ENCODE measurements at regions not wholly inside any gene's neighbourhood (a gene's known extent, or its start where the extent isn't known, plus 50 kb on each side); places are given as distances from the start of the nearest gene placed in this dataset.
A peak's percentile ranks its signal among the peaks of the same experiment; 100 is the strongest.

GRCh38 chr12:72102150-72102549 is 163.5 kb downstream of the TPH2 start:
- no peak overlapping the region for H2BK15ac ChIP-seq (ENCODE audit: low read length)
- DNase-seq (ENCODE audit: low read depth in 1 of 2, low spot score in 2 of 2) (peak in 1 of 2 experiments; percentile 13), FAIRE-seq (no peak)
- H2BK12ac ChIP-seq (ENCODE audit: low read depth, low read length): no peak overlapping the region; the same call in 1 of the 2 replicates
- no peaks in the 10 kb centered on the region for H3K79me1 ChIP-seq (ENCODE audit: low read depth, low read length)
- H2AK5ac ChIP-seq (ENCODE audit: low read depth, low read length): no peak overlapping the region
- H2AFZ ChIP-seq (ENCODE audit: low read length): no peak overlapping the region
- no peak overlapping the region for H3K4me3 ChIP-seq (ENCODE audit: extremely low read depth in 1 of 4, insufficient read depth in 2 of 4, low read depth in 3 of 4, low read length in 4 of 4)
- no peaks in the 10 kb centered on the region for H3K36me3 ChIP-seq (ENCODE audit: control insufficient read depth in 2 of 4, insufficient read depth in 4 of 4, low read length in 3 of 4)
- 84% methylated on average over 3 of the region's 3 CpGs; no CpG with 5 or more reads in 1 of the 2 experiments for WGBS, 2 experiments (ENCODE audit: extremely low coverage in 1 of 2, insufficient coverage in 1 of 2, insufficient read length in 1 of 2, insufficient replicate concordance in 2 of 2, low coverage in 1 of 2, low lambda C conversion rate in 2 of 2, missing lambda C conversion rate in 1 of 2)
- H2BK5ac ChIP-seq (ENCODE audit: low read depth, low read length): no peak overlapping the region
- H3K23ac ChIP-seq (ENCODE audit: insufficient read length): no peak overlapping the region
- no peak overlapping the region for H3K14ac ChIP-seq (ENCODE audit: insufficient read length)
- H3K23me2 ChIP-seq (ENCODE audit: low read depth, low read length): no peaks in the 10 kb centered on the region
- no peak overlapping the region for H3K4me2 ChIP-seq (ENCODE audit: insufficient read depth in 1 of 2, low read depth in 2 of 2, low read length in 2 of 2)
- TF ChIP-seq TEAD4 (IDR thresholded peaks at IDR 0.05; ENCODE audit: low read depth, low read length) (peak; percentile 76; the same call in 1 of the 2 replicates), KDM1A (IDR thresholded peaks at IDR 0.05; ENCODE audit: borderline replicate concordance, low read length) (no peak)
- H3K9me3 ChIP-seq (ENCODE audit: insufficient read depth in 2 of 2, low read depth in 1 of 2, low read length in 1 of 2): no peaks in the 10 kb centered on the region
- no peak overlapping the region for H3K27ac ChIP-seq (ENCODE audit: low read depth, low read length)
- no peaks in the 10 kb centered on the region for H3K79me2 ChIP-seq (ENCODE audit: control insufficient read depth in 1 of 2, insufficient read depth in 2 of 2, low read length in 2 of 2)
- no peak overlapping the region for H3K9ac ChIP-seq (replicated peaks in 1 of 4; ENCODE audit: extremely low read depth in 1 of 4, low read depth in 3 of 4, low read length in 3 of 4)
- no peak overlapping the region for H3K4ac ChIP-seq (replicated peaks; ENCODE audit: insufficient read length, low read depth, low read length)
- H2BK120ac ChIP-seq (replicated peaks; ENCODE audit: low read depth, low read length): no peak overlapping the region
- no peak overlapping the region for H3K56ac ChIP-seq (replicated peaks; ENCODE audit: insufficient read length, low read depth, low read length)
- ChIA-PET CTCF (ENCODE audit: partially characterized antibody) (interaction anchor here (1.3 kb wide), 1 partner anchor 84 kb away, joined by 3 read pairs; no protein-coding TSS in a partner anchor), POLR2A (ENCODE audit: partially characterized antibody) (no interaction called here)
- H4K91ac ChIP-seq (replicated peaks; ENCODE audit: insufficient read length, low read length): no peak overlapping the region
- no peaks in the 10 kb centered on the region for H4K20me1 ChIP-seq (replicated peaks in 1 of 2; ENCODE audit: control insufficient read depth in 1 of 2, insufficient read depth in 2 of 2, low read length in 2 of 2)
- no peak overlapping the region for H3K18ac ChIP-seq (ENCODE audit: extremely low read depth, low read length)
- H4K5ac ChIP-seq (ENCODE audit: insufficient read length, low read depth, low read length): no peak overlapping the region
- no peak overlapping the region for H4K8ac ChIP-seq (ENCODE audit: extremely low read depth, insufficient read depth, low read length)
- peaks cover 0 to 1% (median 0%) of the 10 kb centered on the region in 4 experiments; a peak in 1 of 7 replicates for H3K27me3 ChIP-seq (replicated peaks in 1 of 4; ENCODE audit: control insufficient read depth in 3 of 4, extremely low read depth in 1 of 4, insufficient read depth in 3 of 4, low read length in 3 of 4)
- peaks cover 0 to 3% (median 0%) of the 10 kb centered on the region in 4 experiments; a peak in 1 of 7 replicates for H3K4me1 ChIP-seq (replicated peaks in 1 of 4; ENCODE audit: control insufficient read depth in 3 of 4, insufficient read depth in 4 of 4, low read length in 3 of 4)
- H2BK20ac ChIP-seq (ENCODE audit: low read length): no peak overlapping the region

Data from H1 (cell line).